Right ventricle myocardium superior (tissue), 1 donor: ENCODE measurements at regions not wholly inside any gene's neighbourhood (a gene's known extent, or its start where the extent isn't known, plus 50 kb on each side); places are given as distances from the start of the nearest gene placed in this dataset.
"Not testable (repeated sequence)": the region's sequence is repeated elsewhere in the genome, so short reads cannot be mapped to it uniquely, and the experiment has no call there.

Experiments used
- ATAC-seq: fragments of 200-7000 bp; cut with Tn5 transposase; one replicate; pipeline ENCODE4 v1.9.1; 2020; ENCODE audit warnings: mild to moderate bottlenecking; ENCODE audit not compliant: poor library complexity
- DNase-seq: peaks from one replicate; pipeline ENCODE4 v3.0.0-alpha.2; 2020
- intact Hi-C: fragments of 100-400 bp; cut with DNase I; formaldehyde crosslinking; loops from one replicate; pipeline ENCODE4 v1.11.2; 2022
- donor health status: DM: no; HTN: yes; CAD: no; lungs with severe emphysema.

- no peak for DNase-seq
- intact Hi-C loops, result no loop called here
- no peak for ATAC-seq
Measured at GRCh38 chr16:8459085-8459733, 131.1 kb downstream of the TMEM114 start.

DNA sequence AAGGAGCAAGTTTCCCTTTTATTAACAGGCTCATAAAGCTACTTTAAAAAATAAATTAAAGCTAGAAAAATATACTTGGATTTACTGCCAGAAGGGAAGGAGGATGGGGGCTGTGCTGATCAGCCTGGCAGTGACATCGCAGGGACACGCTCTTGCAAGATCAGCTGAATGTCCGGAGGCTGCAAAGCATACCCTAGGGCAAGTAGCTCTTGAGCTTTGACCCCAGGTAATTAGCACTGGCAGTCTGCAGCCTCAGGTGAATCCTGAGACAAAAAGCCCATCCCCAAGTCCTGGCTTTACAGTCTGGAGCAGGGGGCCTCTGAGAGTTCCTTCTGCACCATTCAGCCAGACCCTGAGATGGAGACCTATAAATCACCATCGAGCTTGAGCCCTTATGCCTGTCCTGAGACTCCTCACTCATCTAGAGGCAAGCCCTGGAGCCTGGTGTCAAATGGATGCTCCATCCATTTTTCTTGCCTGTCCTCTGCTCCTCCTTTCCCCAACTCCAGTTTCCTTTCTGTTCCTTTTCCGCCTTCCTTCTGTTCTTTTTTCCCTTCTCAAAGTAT lies 131.7 kb downstream of the TMEM114 start:
- intact Hi-C loops, result no loop called here
- ATAC-seq (no peak), DNase-seq (no peak)

- no peak for ATAC-seq
- no peak for DNase-seq
- intact Hi-C loops, result no loop called here
Measured at GRCh38 chr16:8453359-8453758, 137.0 kb downstream of the TMEM114 start.

GRCh38 chr16:8452941-8453340 lies 137.4 kb downstream of the TMEM114 start:
- no peak for DNase-seq
- intact Hi-C loops, result no loop called here
- ATAC-seq, result no peak

DNA sequence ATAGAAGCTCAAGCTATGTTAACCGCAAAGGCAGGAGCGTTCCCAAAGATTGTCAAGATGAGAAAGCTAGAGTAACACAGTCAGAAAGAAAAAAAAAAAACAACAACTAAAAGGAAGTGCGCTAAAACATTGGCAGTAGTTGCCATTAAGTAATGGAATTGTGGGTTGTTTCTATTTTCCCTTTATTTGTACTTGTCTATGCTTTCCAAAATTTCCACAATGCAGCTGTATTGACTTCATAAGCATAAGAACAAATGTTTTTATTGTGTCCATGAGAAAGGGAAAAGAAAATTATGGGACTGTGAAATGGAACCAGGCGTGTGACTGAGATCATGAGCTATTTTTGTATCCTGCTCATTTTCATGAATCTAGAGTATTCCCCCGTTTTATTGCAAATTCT lies 153.4 kb downstream of the TMEM114 start:
- no peak for DNase-seq
- no peak for ATAC-seq
- intact Hi-C loops, result no loop called here

DNA sequence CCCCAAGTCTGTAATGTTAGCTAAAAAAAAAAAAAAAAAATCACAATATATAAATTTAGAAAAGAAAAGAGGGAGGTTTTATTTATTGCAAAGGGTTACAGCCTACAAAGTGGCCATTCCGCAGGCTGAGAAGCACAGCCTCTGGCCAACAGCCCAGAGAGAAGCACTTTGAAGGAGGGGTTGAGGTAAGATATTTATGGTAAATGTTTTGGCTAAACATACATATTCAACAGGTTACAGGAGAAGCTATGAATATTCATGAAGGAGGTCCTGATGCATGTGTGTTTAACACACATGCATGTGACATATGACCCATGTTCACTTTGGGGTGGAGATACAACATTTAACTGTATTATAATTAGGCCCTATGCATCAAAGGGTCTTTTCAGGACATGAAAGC lies 158.5 kb downstream of the TMEM114 start:
- DNase-seq (no peak), ATAC-seq (no peak)
- intact Hi-C loops, result no loop called here

- DNase-seq (no peak), ATAC-seq (no peak)
- intact Hi-C loops, result no loop called here
Measured at GRCh38 chr16:8430401-8430800, 159.9 kb downstream of the TMEM114 start.

DNA sequence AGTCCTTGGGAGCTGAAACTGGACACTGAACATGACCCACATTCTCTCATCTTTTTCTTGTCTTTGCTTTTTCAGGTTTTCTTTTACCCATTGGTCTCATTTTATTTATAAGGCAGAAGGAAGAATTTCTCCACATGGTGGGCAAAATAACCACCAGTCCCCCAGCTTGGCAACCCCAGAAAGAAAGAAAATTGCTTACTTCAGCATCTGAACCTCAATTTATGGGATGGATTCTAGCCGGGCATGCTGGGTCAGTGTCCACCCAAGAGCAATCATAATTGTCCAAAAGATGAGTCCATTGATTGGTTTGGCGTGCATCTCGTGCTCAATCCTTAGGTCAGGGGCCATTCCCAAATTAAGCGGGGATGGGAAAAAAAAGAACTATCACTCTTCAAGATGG lies 163.7 kb downstream of the TMEM114 start:
- ATAC-seq (no peak), DNase-seq (no peak)
- intact Hi-C loops, result no loop called here

DNA sequence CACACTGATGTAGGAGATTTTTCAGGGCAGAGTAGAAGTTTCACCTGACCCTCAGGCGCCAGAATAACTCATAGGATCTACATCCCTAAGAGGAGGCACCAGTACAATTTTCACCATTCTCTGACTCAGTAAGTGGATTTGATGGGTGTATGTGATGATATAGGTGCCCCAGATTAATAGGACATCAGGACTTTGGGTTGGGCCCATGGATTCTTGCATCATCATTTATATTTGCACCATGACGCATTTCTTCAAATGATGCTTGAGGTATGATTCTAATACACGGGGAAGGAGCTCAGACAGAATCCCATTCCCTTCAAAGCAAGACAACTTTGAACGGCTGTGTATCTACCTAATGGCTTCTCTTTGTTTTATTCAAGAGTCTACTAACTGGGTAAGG lies 173.2 kb downstream of the TMEM114 start:
- no peak for ATAC-seq
- intact Hi-C loops, result no loop called here
- DNase-seq, result no peak

DNA sequence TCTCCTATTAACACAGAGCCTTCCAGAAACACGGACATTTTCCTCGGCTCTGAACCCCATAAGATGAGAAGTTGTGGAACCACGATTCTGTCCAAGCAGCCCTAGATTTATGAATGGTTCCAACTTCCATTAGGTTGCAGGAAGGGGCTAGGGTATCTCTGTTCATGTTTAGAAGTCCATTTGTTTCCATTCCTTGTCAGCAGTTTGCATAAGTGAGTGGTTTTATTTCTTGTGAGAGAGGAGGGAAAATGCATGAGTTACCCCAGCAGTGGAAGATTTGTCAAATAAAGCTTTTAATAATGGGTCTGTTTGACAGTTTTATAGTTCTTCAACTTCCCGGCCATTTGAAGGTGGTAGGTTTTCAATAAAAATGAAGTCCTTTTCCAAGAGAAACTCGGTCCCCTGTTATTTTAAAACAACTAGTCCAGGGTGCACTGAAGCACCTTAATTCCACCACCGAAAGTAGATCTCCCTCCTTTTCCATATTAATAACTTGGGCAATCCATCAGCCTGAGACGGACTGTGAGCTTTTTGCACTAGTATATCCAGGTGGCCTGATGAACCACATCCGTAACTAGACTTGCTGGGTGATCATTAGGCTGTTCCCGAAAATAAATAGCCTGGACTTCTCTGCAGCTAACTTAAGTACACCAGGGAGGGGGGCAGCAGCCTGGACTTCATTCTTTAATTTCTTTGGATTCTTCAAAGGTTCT lies 181.3 kb downstream of the TMEM114 start:
- intact Hi-C loops, result no loop called here
- ATAC-seq, result no peak
- no peak for DNase-seq

DNA sequence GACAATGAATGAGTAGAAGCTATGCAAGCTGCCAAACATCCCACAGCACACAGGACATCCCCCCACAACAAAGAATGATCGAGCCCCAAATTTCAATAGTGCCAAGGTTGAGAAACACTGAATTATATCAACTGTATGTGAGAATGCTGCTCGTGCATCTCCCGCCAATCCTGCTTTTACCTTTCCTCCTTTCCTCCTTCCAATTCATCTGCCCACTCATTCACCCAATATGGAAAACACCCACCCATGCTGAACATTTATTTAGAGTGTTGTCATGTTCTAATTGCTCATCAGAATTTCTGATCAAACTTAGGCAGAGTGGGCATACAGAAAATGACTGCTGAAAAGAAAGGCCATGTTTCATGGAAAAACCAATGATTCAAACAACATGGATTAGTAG lies 183.0 kb downstream of the TMEM114 start:
- ATAC-seq, result no peak
- intact Hi-C loops, result no loop called here

GRCh38 chr16:8403978-8404749 lies 186.1 kb downstream of the TMEM114 start:
- DNase-seq (no peak), ATAC-seq (no peak)
- intact Hi-C loops, result no loop called here

More for the DNA sequence above, 183.0 kb downstream of the TMEM114 start:
- DNase-seq, result no peak

DNA sequence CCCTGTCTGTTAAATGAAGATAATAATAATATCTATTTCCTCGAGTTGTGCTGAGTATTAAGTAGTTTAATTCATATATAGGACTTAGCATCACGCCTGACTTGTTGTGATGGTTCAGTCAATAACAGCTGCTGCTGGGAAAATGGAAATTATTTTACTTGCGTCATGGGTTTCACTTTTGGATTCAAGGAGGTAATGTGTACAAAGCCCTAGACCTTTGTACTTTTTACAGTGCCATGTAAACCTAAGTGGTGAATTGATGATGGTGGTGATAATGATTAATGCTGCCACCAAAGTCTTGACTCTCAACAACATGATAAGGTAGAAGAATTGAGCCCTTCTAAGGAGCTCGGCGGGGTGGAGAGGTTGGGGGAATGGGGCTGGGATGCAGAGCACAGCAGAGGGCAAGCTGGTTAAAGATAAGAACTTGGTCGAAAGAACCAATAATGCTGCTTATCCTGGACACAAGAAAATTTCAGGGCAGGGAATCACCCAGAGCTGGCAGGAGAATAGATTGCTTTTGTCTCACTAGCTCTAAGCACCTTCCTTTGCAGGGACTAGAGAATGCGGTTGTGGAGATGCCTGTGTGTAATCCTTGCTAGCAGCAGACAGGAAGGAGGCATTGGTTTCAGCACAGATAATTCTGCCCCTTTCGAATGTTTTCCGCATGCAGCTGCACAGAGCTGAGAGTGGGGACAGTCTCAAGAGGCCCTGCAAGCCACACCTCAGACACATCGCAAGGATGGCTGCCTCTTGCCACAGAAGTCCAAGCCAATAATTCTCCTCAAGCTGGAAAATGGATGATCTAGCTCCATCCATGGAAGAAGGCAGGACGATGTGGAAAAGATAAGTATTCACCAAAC lies 187.1 kb downstream of the TMEM114 start:
- intact Hi-C loops, result no loop called here
- ATAC-seq (no peak), DNase-seq (no peak)

- ATAC-seq, DNase-seq, intact Hi-C loops: not testable (repeated sequence)
Measured at GRCh38 chr16:8400683-8401082, 189.6 kb downstream of the TMEM114 start.

GRCh38 chr16:8398548-8398947 lies 191.8 kb downstream of the TMEM114 start:
- DNase-seq (no peak), ATAC-seq (no peak)
- intact Hi-C loops, result no loop called here

- DNase-seq (no peak), ATAC-seq (no peak)
- intact Hi-C loops, result no loop called here
Measured at GRCh38 chr16:8397223-8397622, 193.1 kb downstream of the TMEM114 start.

DNA sequence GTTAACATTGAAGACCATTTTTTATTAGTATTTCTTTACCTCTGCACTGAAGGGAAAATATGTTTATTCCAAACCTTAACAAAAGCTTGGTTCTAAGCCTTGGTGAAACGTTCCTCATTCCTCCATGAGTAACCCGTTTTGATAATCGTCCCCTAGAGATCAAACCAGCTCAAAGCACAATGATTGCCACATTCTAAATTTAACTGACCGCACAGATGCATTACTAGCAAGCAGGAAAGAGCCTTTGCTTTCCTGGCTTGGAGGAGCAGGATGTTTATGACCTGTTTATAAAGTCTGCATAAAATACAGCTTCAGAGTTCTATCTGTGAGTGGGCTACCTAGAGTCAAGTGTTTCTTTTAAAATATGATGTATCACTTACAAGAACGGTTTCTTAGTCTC lies 193.8 kb downstream of the TMEM114 start:
- DNase-seq (no peak), ATAC-seq (no peak)
- intact Hi-C loops, result no loop called here

DNA sequence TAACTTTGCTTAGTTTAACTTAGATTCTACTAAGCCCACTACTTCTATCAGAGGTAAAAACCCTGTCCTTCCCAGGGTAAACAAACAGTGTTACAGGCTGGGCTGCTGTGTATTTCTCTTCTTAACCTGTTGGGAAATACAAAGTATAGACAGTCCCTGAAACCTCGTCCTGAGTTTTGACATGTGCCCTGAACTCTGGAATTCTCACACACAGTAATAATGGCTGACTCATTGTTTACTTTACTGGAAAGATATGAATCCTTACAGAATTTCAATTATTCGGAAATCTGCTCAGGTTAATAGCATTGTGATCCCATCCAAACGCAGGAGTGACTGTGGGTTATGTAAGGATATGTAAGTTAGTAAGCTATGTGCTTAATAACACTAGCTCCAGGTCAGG lies 199.1 kb downstream of the TMEM114 start:
- DNase-seq, result no peak
- no peak for ATAC-seq
- intact Hi-C loops, result loop anchor here (5.0 kb wide), 1 partner anchor 49 kb away; no protein-coding TSS in a partner anchor

DNA sequence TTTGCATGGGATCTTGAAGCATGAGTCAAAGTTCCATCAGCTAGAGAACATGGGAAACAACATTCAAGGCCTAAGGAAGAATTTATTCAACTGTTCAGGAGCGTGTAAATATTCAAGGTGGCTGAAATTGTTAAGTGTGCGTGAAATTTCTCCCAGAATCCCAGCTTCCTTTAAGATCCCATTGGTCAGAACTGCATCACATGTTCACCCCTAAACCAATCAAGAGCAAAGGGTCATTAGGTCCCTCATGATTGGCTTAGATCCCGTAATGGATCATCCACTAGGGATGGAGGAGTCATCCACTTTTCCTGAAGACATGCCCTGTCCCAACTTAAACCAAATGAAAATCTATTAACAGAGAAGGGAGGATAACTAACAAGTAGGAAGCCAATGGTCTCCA lies 201.6 kb downstream of the TMEM114 start:
- DNase-seq (no peak), ATAC-seq (no peak)
- intact Hi-C loops, result no loop called here
